Activated CD4-positive, alpha-beta memory T cell treated with anti-CD3 and anti-CD28 coated beads for 36 hours (primary cell): ENCODE measurements at regions not wholly inside any gene's neighbourhood (a gene's known extent, or its start where the extent isn't known, plus 50 kb on each side); places are given as distances from the start of the nearest gene placed in this dataset.

Experiments
- CTCF ChIA-PET: fragments of 350-600 bp; sonication (Branson Sonifier 250); formaldehyde crosslinking; loops from one replicate; lab custom pipeline; 2021; ENCODE audit warnings: antibody characterized with exemption, inconsistent platforms; lab: Charles Lee
- POLR2A ChIA-PET: fragments of 350-600 bp; sonication (Branson Sonifier 250); formaldehyde crosslinking; loops from one replicate; lab custom pipeline; 2021; ENCODE audit warnings: antibody characterized with exemption; lab: Charles Lee
- DNase-seq: peaks from one replicate; pipeline ENCODE4 v3.0.0-alpha.2; 2020
- H3K27ac Mint-ChIP-seq: one replicate; pipeline ENCODE4 v1.8.0; 2021; ENCODE audit warnings: mixed read lengths
- H3K27me3 Mint-ChIP-seq: one replicate; pipeline ENCODE4 v1.8.0; 2021; ENCODE audit warnings: mixed read lengths
- H3K36me3 Mint-ChIP-seq: one replicate; pipeline ENCODE4 v1.8.0; 2021; ENCODE audit warnings: mixed read lengths
- H3K4me1 Mint-ChIP-seq: one replicate; pipeline ENCODE4 v1.8.0; 2021; ENCODE audit warnings: low read depth, mixed read lengths
- H3K4me3 Mint-ChIP-seq: one replicate; pipeline ENCODE4 v1.8.0; 2021; ENCODE audit warnings: mild to moderate bottlenecking, mixed read lengths
- H3K9me3 Mint-ChIP-seq: one replicate; pipeline ENCODE4 v1.8.0; 2021; ENCODE audit warnings: mixed read lengths
- intact Hi-C: fragments of 100-400 bp; cut with micrococcal nuclease; formaldehyde crosslinking; loops from one replicate; pipeline ENCODE4 v1.15.1; 2023

DNA sequence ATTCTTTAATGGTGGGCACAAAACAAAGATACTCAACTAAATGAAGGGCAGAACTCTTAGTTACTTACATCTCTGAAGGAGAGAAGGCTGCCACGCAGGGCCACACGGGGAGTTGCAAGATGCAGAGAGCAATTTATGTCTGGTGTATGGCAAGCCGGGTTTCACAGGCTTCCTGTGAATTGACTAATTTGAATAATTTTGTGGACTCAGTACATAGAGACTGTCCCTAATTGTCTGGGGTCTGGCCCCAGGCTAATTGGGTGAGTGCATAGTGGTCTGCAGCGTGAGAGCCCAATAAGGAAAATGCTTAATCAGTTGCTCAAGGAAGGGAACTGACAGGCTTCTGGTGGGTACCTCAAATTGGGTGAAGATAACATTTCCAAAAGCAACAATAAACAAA, 205.7 kb downstream of the OTOR start:
- Mint-ChIP-seq H3K4me1 (no peaks in the 10 kb centered on the region), H3K4me3 (no peak overlapping the region), H3K9me3 (peaks cover 16% of the 10 kb centered on the region), H3K27me3 (no peaks in the 10 kb centered on the region), H3K36me3 (no peaks in the 10 kb centered on the region), H3K27ac (no peak overlapping the region)
- no peak for DNase-seq
- CTCF ChIA-PET, result no interaction called here
- intact Hi-C loops, result no loop called here
- POLR2A ChIA-PET, result no interaction called here

DNA sequence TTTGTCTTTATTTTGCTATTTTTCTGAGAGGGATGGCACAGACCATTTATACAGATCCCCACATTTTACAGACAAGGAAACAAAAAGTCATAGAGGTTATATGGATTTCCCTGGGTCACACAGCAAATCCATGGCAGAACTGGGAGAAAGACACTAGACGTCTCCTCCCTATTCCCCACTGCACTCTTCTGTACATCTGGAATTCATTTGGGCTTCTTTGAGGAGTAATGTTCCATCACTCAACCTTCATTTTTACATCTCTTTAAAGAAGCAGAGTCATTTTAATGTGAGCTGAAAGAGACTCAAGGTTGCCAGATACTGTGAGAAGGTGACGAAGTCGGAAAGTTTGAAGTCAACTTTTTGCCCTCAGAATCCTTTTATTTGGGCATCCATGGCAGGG, 207.3 kb downstream of the OTOR start:
- no peaks in the 10 kb centered on the region for H3K27me3 Mint-ChIP-seq
- no peak overlapping the region for H3K27ac Mint-ChIP-seq
- H3K9me3 Mint-ChIP-seq, result peaks cover 11% of the 10 kb centered on the region
- ChIA-PET CTCF (no interaction called here), POLR2A (no interaction called here)
- no peak for DNase-seq
- H3K4me3 Mint-ChIP-seq, result no peak overlapping the region
- no peaks in the 10 kb centered on the region for H3K36me3 Mint-ChIP-seq
- no peaks in the 10 kb centered on the region for H3K4me1 Mint-ChIP-seq
- intact Hi-C loops, result no loop called here

DNA sequence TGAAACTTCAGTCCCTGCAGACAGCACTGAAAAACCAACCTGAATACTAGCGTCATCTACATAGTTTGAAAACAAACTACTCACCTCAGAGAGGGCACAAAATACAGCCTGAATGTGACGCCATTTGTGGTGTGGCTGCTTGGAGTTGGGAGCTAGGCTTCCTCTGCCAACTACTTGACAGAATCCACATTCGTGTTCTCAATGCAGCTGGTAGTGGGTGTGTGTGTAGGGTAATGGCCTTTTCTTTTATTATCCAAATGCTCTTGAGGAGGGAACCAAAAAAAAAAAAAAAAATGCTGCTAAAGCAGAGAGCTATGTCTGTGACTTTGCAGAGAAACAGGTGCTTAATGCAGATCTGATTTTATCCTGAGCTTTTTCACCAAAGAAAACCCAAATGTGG, 207.8 kb downstream of the OTOR start:
- no peaks in the 10 kb centered on the region for H3K4me1 Mint-ChIP-seq
- intact Hi-C loops, result no loop called here
- ChIA-PET CTCF (no interaction called here), POLR2A (no interaction called here)
- no peaks in the 10 kb centered on the region for H3K36me3 Mint-ChIP-seq
- H3K27me3 Mint-ChIP-seq, result no peaks in the 10 kb centered on the region
- H3K9me3 Mint-ChIP-seq, result peaks cover 8% of the 10 kb centered on the region
- no peak overlapping the region for H3K27ac Mint-ChIP-seq
- no peak for DNase-seq
- H3K4me3 Mint-ChIP-seq, result no peak overlapping the region

DNA sequence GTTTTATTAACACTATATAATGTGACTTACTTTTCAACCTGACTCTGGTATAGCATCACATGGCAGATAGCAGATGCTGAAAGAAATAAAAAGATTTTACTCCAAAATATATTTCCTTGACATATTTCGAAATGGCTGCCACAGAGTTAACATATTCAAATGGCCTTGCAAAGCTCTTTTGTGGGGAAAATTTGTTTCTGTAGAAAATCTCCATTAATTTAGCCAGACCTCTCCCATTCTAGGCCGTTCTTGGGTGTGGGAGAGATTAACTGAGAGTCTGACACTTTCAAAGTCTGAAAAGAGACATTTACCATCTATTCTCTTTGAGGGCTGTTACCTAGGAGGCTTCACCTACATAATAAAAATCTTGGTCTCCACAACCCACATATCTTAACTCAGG, 217.2 kb downstream of the OTOR start:
- intact Hi-C loops, result no loop called here
- no peaks in the 10 kb centered on the region for H3K36me3 Mint-ChIP-seq
- DNase-seq, result no peak
- ChIA-PET CTCF (no interaction called here), POLR2A (no interaction called here)
- no peak overlapping the region for H3K4me3 Mint-ChIP-seq
- H3K27ac Mint-ChIP-seq, result no peak overlapping the region
- H3K9me3 Mint-ChIP-seq, result peaks cover 6% of the 10 kb centered on the region
- H3K27me3 Mint-ChIP-seq, result no peaks in the 10 kb centered on the region
- no peaks in the 10 kb centered on the region for H3K4me1 Mint-ChIP-seq

DNA sequence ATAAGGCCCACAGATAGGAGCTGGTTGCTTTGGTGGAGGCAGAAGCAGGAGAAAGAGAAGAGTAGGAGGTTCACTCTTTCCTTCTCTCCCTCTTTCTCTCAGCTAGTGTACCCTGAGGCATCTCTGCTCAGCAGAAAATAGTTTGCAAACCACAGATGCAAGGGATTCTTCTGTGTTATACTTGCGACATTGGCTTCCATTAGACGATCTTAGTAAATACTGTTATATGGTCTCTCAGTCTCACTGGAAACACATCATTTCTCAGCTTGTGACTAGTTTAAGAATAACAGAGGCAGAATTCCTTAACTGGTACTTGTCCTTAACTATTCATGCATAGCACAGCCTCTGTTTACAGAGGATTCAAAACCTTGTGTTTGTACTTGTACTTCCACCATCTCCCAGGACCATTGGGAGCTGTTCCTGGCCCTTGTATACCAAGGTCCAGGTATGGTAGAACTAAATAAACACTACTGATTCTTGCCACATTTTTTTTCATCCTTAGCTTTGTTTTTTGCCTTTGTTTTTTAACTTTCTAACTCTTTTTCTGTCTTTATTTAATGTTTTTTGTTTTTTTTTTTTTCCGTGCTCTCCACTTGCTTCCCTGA, 218.2 kb downstream of the OTOR start:
- H3K36me3 Mint-ChIP-seq, result no peaks in the 10 kb centered on the region
- intact Hi-C loops, result no loop called here

DNA sequence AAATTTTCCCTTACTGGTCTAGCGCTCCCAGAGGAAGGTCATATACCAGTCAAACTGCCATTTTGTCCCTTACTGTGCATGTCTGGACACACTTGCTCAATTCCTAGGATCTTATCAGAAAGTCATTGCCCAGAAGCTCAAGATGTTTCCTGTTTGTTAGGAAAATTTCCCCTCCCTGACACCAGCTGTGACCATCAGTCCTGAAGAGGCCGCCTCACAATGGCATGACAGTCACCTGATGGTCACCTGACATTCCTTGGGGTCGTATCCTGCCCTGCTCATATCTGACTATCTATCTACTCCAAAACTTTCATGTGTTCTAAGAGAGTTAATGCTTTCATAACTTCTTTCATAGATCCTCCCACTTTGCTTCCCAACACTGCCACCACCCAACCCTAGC, 219.9 kb downstream of the OTOR start:
- CTCF ChIA-PET, result no interaction called here
- H3K9me3 Mint-ChIP-seq, result no peaks in the 10 kb centered on the region
- intact Hi-C loops, result no loop called here

More for the DNA sequence above, 218.2 kb downstream of the OTOR start:
- ChIA-PET POLR2A (no interaction called here), CTCF (no interaction called here)
- Mint-ChIP-seq H3K27ac (no peak overlapping the region), H3K27me3 (no peaks in the 10 kb centered on the region), H3K9me3 (peaks cover 5% of the 10 kb centered on the region), H3K4me3 (no peak overlapping the region), H3K4me1 (no peaks in the 10 kb centered on the region)
- no peak for DNase-seq

DNA sequence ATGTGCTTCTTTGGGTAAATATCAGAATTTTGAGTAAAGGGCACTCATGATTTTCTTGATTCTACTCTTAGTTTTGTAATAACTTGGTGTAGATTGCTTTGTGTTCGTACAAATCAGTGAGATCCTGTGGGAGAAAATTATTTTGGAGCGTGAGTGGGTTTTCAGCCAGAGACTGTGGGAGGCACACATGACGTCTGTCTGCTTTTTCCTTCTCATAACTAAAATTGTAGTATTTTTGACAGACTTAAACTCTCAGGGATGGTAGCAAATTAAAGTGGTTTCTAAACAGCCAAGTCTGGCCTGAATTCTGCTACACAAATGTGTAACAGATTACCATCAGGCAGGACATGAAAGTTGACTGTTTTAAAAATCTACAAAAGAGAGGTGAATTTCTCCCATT, 222.6 kb downstream of the OTOR start:
- no peak overlapping the region for H3K4me3 Mint-ChIP-seq
- no peaks in the 10 kb centered on the region for H3K36me3 Mint-ChIP-seq
- intact Hi-C loops, result no loop called here
- no peaks in the 10 kb centered on the region for H3K4me1 Mint-ChIP-seq
- no peak overlapping the region for H3K27ac Mint-ChIP-seq
- POLR2A ChIA-PET, result no interaction called here
- H3K27me3 Mint-ChIP-seq, result no peaks in the 10 kb centered on the region
- no peak for DNase-seq
- H3K9me3 Mint-ChIP-seq, result no peaks in the 10 kb centered on the region
- CTCF ChIA-PET, result no interaction called here

More for the DNA sequence above, 219.9 kb downstream of the OTOR start:
- no peak for DNase-seq
- Mint-ChIP-seq H3K4me1 (no peaks in the 10 kb centered on the region), H3K36me3 (no peaks in the 10 kb centered on the region), H3K27ac (no peak overlapping the region), H3K27me3 (no peaks in the 10 kb centered on the region), H3K4me3 (no peak overlapping the region)
- POLR2A ChIA-PET, result no interaction called here

DNA sequence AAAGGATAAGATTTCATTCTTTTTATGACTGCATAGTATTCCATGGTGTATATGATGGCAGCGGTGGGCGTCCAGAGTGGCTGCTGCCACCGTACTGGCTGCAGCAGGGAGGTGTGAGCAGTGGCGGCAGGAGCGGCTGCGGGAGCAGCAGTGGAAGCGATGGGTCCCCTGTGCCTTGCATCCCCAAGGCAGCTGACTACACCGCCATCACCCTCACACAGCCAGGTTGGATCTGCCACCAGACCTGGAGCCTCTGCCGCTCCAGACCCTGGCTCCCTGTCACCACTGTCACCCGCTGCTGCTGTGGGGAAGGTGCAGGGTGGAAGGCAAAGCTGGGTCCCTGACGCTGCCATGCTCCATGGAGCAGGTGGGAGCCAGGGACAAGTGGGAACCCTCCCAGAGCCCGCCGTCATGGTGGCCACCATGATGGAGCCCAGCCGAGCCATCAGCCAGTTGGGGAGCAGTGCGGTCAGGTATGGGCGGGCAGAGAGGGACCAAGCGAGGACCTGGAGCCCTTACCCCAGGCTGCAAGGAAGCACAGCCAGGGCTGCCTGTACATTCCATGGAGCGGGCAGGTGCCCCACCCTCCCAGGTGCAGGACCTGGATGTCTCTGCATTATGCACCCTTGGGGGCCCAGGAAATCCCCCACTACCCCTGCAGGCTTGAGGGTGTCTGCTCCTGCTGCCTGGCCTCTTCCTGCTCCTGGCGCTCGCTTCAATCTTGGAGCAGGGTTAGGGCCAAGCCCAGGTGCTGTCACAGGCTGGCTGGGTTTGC, 226.1 kb downstream of the OTOR start:
- H3K9me3 Mint-ChIP-seq, result peaks cover 7% of the 10 kb centered on the region
- intact Hi-C loops, result no loop called here
- H3K4me3 Mint-ChIP-seq, result no peak overlapping the region
- no peak overlapping the region for H3K27ac Mint-ChIP-seq
- DNase-seq, result no peak
- POLR2A ChIA-PET, result no interaction called here
- CTCF ChIA-PET, result no interaction called here
- H3K4me1 Mint-ChIP-seq, result no peaks in the 10 kb centered on the region
- no peaks in the 10 kb centered on the region for H3K27me3 Mint-ChIP-seq
- H3K36me3 Mint-ChIP-seq, result no peaks in the 10 kb centered on the region

DNA sequence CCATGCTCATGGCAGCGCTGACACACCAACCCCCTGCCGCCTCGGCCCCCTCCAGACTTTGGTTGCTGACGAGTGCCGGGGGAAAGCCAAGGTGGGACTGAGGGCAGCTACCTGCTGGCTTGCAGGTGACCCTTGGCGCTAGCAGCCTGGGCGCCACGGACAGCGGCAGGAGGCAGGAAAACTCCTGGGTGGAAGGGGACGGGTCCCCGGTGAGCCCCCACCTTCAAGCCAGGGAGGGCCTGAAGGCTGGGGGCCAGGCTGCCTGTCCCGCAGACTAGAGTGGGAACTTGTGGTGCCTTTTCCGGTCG, 226.7 kb downstream of the OTOR start:
- no peak for DNase-seq
- Mint-ChIP-seq H3K36me3 (no peaks in the 10 kb centered on the region), H3K27me3 (no peaks in the 10 kb centered on the region), H3K4me3 (no peak overlapping the region), H3K9me3 (peaks cover 7% of the 10 kb centered on the region), H3K4me1 (no peaks in the 10 kb centered on the region), H3K27ac (no peak overlapping the region)
- intact Hi-C loops, result no loop called here
- ChIA-PET POLR2A (no interaction called here), CTCF (no interaction called here)

DNA sequence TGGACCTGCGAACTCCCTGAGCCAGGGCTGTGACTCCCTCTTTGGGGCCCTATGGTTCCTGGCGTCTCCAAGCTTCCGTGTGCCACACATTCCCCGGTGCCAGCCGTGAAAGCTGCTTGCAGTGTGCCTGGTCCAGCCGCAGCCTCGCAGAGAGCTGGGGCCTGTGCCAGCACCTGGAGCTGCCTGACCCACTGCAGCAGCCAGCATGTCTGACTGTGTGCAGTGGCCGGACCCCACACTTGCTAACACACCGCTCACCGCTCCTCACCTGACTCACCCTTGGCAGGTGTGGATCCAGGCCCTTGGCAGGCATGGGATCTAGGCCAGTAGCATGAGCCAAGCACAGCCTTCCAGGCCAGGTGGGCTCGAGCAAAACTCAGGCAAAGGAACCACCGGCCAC, 227.5 kb downstream of the OTOR start:
- no peaks in the 10 kb centered on the region for H3K4me1 Mint-ChIP-seq
- no peak overlapping the region for H3K4me3 Mint-ChIP-seq
- no peaks in the 10 kb centered on the region for H3K27me3 Mint-ChIP-seq
- H3K9me3 Mint-ChIP-seq, result peaks cover 7% of the 10 kb centered on the region
- H3K36me3 Mint-ChIP-seq, result no peaks in the 10 kb centered on the region
- CTCF ChIA-PET, result no interaction called here
- POLR2A ChIA-PET, result no interaction called here
- intact Hi-C loops, result no loop called here
- DNase-seq, result no peak
- no peak overlapping the region for H3K27ac Mint-ChIP-seq

DNA sequence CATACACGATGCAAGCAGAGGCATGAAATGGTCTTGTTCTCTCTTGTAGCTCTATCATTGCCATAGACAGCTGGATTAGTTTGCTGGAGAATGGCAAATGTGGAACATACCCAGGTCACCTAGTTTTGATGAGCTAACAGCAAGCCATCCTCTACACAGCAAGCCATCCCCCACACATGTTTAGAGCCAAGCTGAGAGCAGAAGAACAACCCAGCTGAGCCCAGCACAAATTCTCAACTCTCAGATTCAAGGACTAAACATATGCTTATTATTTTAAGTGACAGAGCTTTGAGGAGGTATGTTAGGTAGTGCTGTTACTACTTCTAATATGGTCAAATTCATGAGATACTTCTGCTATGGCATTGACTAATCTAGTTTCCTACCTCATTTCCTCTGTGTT, 230.3 kb downstream of the OTOR start:
- H3K27ac Mint-ChIP-seq, result no peak overlapping the region
- no peaks in the 10 kb centered on the region for H3K36me3 Mint-ChIP-seq
- peaks cover 10% of the 10 kb centered on the region for H3K9me3 Mint-ChIP-seq
- DNase-seq, result no peak
- no peaks in the 10 kb centered on the region for H3K4me1 Mint-ChIP-seq
- CTCF ChIA-PET, result no interaction called here
- POLR2A ChIA-PET, result no interaction called here
- no peak overlapping the region for H3K4me3 Mint-ChIP-seq
- H3K27me3 Mint-ChIP-seq, result no peaks in the 10 kb centered on the region
- intact Hi-C loops, result no loop called here

DNA sequence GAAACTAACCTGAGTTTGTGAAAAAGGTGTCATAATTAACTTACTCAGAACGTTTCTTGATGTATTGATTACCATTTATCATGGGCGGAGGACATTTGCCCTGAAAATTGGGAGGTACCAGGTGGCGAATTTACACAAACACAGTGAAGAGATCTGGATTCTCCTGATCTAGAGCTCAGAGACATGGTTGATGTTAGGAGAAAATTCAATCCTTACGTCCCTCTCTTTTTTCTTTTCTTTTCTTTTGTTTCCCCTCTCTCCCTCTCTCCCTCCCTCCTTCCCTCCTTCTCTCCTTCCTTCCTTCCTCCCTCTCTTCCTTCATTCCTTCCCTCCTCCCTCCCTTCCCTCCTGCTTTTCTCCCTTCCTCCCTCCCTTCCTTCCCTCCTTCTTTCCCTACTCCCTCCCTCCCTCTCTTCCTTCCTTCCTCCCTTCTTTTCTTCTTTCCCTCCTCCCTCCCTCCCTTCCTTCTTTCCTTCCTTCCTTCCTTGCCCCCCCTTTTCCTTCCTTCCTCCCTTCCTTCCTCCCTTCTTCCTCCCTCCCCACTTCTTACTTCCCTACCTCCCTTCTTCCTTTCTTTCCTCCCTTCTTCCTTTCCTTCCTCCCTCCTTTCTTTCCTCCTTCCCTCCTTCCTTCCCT, 234.1 kb downstream of the OTOR start:
- no peaks in the 10 kb centered on the region for H3K4me1 Mint-ChIP-seq
- no peak for DNase-seq
- ChIA-PET CTCF (no interaction called here), POLR2A (no interaction called here)
- no peak overlapping the region for H3K27ac Mint-ChIP-seq
- intact Hi-C loops, result no loop called here
- no peaks in the 10 kb centered on the region for H3K36me3 Mint-ChIP-seq
- peaks cover 10% of the 10 kb centered on the region for H3K9me3 Mint-ChIP-seq
- no peak overlapping the region for H3K4me3 Mint-ChIP-seq
- H3K27me3 Mint-ChIP-seq, result no peaks in the 10 kb centered on the region

DNA sequence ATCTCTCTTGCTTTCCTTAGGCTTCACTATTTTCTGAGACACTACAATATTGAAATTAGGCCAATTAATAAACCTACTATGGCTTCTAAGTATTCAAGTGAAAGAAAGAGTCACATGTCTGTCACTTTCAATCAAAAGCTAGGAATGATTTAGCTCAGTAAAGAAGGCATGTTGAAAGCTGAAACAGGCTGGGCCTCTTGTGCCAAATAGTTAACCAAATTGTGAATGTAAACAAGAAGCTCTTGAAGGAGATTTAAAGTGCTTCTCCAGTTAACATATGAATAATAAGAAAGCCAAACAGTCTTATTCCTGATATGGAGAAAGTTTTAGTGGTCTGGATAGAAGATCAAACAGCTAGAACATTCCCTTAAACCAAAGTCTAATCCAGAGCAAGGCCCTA, 236.3 kb downstream of the OTOR start:
- Mint-ChIP-seq H3K9me3 (peaks cover 3% of the 10 kb centered on the region), H3K4me3 (no peak overlapping the region), H3K4me1 (no peaks in the 10 kb centered on the region), H3K27ac (no peak overlapping the region), H3K27me3 (no peaks in the 10 kb centered on the region), H3K36me3 (no peaks in the 10 kb centered on the region)
- DNase-seq, result no peak
- intact Hi-C loops, result no loop called here
- CTCF ChIA-PET, result no interaction called here
- POLR2A ChIA-PET, result no interaction called here
